H1 (cell line): ENCODE measurements at regions not wholly inside any gene's neighbourhood (a gene's known extent, or its start where the extent isn't known, plus 50 kb on each side); places are given as distances from the start of the nearest gene placed in this dataset.

Experiments used
- CTCF ChIA-PET: fragments of 300-600 bp; sonication (Branson Sonifier 250); formaldehyde crosslinking; loops from one replicate; lab custom pipeline; 2021; ENCODE audit not compliant: partially characterized antibody; lab: Charles Lee
- POLR2A ChIA-PET: fragments of 300-600 bp; sonication (Branson Sonifier 250); formaldehyde crosslinking; loops from one replicate; lab custom pipeline; 2021; ENCODE audit warnings: inconsistent platforms; ENCODE audit not compliant: partially characterized antibody; lab: Charles Lee
- DNase-seq, 2 experiments: peaks; one replicate each; pipeline versions ENCODE4 v3.0.0 to v3.0.0-alpha.2; 2010 to 2022; ENCODE audit warnings: low spot score in 2 of 2, low read depth in 1 of 2, mixed read lengths in 1 of 2
- FAIRE-seq: peaks from 2 replicates; lab custom pipeline; 2011; peaks lifted over from hg19 to GRCh38; lab: Jason Lieb, UNC
- H2AFZ ChIP-seq: 2 replicates; pipeline ENCODE4 v1.8.1; 2012; ENCODE audit warnings: low read length, inconsistent platforms
- H2AK5ac ChIP-seq: 2 replicates; pipeline ENCODE4 v1.6.1; 2013; ENCODE audit warnings: low read depth, low read length
- H2BK120ac ChIP-seq: replicated peaks from 2 replicates; pipeline ENCODE3; 2013; ENCODE audit warnings: low read depth, low read length, inconsistent platforms
- H2BK12ac ChIP-seq: 2 replicates; pipeline ENCODE4 v1.6.1; 2013; ENCODE audit warnings: low read depth, low read length
- H2BK15ac ChIP-seq: 2 replicates; pipeline ENCODE4 v1.6.1; 2013; ENCODE audit warnings: low read length
- H2BK20ac ChIP-seq: 2 replicates; pipeline ENCODE4 v1.6.1; 2013; ENCODE audit warnings: low read length
- H2BK5ac ChIP-seq: 2 replicates; pipeline ENCODE4 v1.6.1; 2013; ENCODE audit warnings: low read depth, low read length
- H3K14ac ChIP-seq: 2 replicates; pipeline ENCODE4 v1.6.1; 2013; ENCODE audit warnings: inconsistent platforms; ENCODE audit not compliant: insufficient read length
- H3K18ac ChIP-seq: 2 replicates; pipeline ENCODE4 v1.6.1; 2013; ENCODE audit warnings: low read length; ENCODE audit errors: extremely low read depth
- H3K23ac ChIP-seq: 2 replicates; pipeline ENCODE4 v1.6.1; 2013; ENCODE audit warnings: inconsistent platforms; ENCODE audit not compliant: insufficient read length
- H3K23me2 ChIP-seq: 2 replicates; pipeline ENCODE4 v1.6.1; 2013; ENCODE audit warnings: low read depth, low read length
- H3K27ac ChIP-seq: 2 replicates; pipeline ENCODE4 v1.6.1; 2011; ENCODE audit warnings: low read depth, low read length, inconsistent platforms
- H3K27me3 ChIP-seq, 4 experiments: replicated peaks in 1 of 4; 1 replicate in 1 of 4; 2 replicates in 3 of 4; pipeline versions ENCODE4 v1.6.1 to v1.8.1; 2011 to 2013; ENCODE audit warnings: low read length in 3 of 4, mild to moderate bottlenecking in 3 of 4, inconsistent platforms in 2 of 4, mixed read lengths in 2 of 4, moderate library complexity in 1 of 4; ENCODE audit not compliant: control insufficient read depth in 3 of 4, insufficient read depth in 3 of 4; ENCODE audit errors: extremely low read depth in 1 of 4
- H3K36me3 ChIP-seq, 4 experiments: 2 replicates each; pipeline versions ENCODE4 v1.6.1 to v1.8.1; 2011 to 2013; ENCODE audit warnings: mild to moderate bottlenecking in 4 of 4, low read length in 3 of 4, moderate library complexity in 2 of 4, control low read depth in 1 of 4, inconsistent platforms in 1 of 4; ENCODE audit not compliant: insufficient read depth in 4 of 4, control insufficient read depth in 2 of 4
- H3K4ac ChIP-seq: replicated peaks from 2 replicates; pipeline ENCODE3; 2013; ENCODE audit warnings: low read length, low read depth, mixed read lengths, inconsistent platforms; ENCODE audit not compliant: insufficient read length
- H3K4me1 ChIP-seq, 4 experiments: replicated peaks in 1 of 4; 1 replicate in 1 of 4; 2 replicates in 3 of 4; pipeline versions ENCODE4 v1.6.1 to v1.8.1; 2011 to 2013; ENCODE audit warnings: low read length in 3 of 4, inconsistent platforms in 2 of 4, mixed read lengths in 1 of 4; ENCODE audit not compliant: insufficient read depth in 4 of 4, control insufficient read depth in 3 of 4
- H3K4me2 ChIP-seq, 2 experiments: 2 replicates each; pipeline versions ENCODE4 v1.6.1 to v1.8.1; 2011 to 2013; ENCODE audit warnings: low read depth in 2 of 2, low read length in 2 of 2, control low read depth in 1 of 2, inconsistent platforms in 1 of 2, mild to moderate bottlenecking in 1 of 2; ENCODE audit not compliant: insufficient read depth in 1 of 2
- H3K4me3 ChIP-seq, 4 experiments: fragments of 200-600, 300-600 bp in 1 of 4; sonication (generic), shearing (Covaris generic), sonication (Bioruptor Twin) in 1 of 4; 2 replicates each; pipeline versions ENCODE4 v1.5.1 to v1.8.1; 2011 to 2016; ENCODE audit warnings: low read length in 4 of 4, low read depth in 3 of 4, control low read depth in 2 of 4, inconsistent platforms in 2 of 4, mild to moderate bottlenecking in 2 of 4, mixed read lengths in 1 of 4, moderate library complexity in 1 of 4; ENCODE audit not compliant: insufficient read depth in 2 of 4; ENCODE audit errors: extremely low read depth in 1 of 4
- H3K56ac ChIP-seq: replicated peaks from 2 replicates; pipeline ENCODE3; 2013; ENCODE audit warnings: low read depth, mild to moderate bottlenecking, mixed read lengths, low read length, inconsistent platforms; ENCODE audit not compliant: insufficient read length
- H3K79me1 ChIP-seq: 2 replicates; pipeline ENCODE4 v1.6.1; 2013; ENCODE audit warnings: low read depth, low read length, control low read depth
- H3K79me2 ChIP-seq, 2 experiments: 2 replicates each; pipeline versions ENCODE4 v1.6.1 to v1.8.1; 2012 to 2013; ENCODE audit warnings: low read length in 2 of 2, mild to moderate bottlenecking in 2 of 2, inconsistent platforms in 1 of 2; ENCODE audit not compliant: insufficient read depth in 2 of 2, control insufficient read depth in 1 of 2
- H3K9ac ChIP-seq, 4 experiments: replicated peaks in 1 of 4; 1 replicate in 1 of 4; 2 replicates in 3 of 4; pipeline versions ENCODE4 v1.6.1 to v1.8.1; 2011 to 2013; ENCODE audit warnings: low read depth in 3 of 4, low read length in 3 of 4, control low read depth in 2 of 4, mild to moderate bottlenecking in 2 of 4, moderate library complexity in 2 of 4, inconsistent platforms in 1 of 4; ENCODE audit errors: extremely low read depth in 1 of 4
- H3K9me3 ChIP-seq, 2 experiments: 2 replicates each; pipeline versions ENCODE4 v1.6.1 to v1.8.1; 2012 to 2013; ENCODE audit warnings: mild to moderate bottlenecking in 2 of 2, moderate library complexity in 2 of 2, control low read depth in 1 of 2, inconsistent platforms in 1 of 2, low read depth in 1 of 2, low read length in 1 of 2, mixed read lengths in 1 of 2; ENCODE audit not compliant: insufficient read depth in 2 of 2
- H4K20me1 ChIP-seq, 2 experiments: replicated peaks in 1 of 2; 2 replicates each; pipeline versions ENCODE3 to v1.8.1; 2011 to 2013; ENCODE audit warnings: inconsistent platforms in 2 of 2, low read length in 2 of 2, mild to moderate bottlenecking in 1 of 2; ENCODE audit not compliant: insufficient read depth in 2 of 2, control insufficient read depth in 1 of 2
- H4K5ac ChIP-seq: 2 replicates; pipeline ENCODE4 v1.6.1; 2013; ENCODE audit warnings: low read length, low read depth, mixed read lengths, inconsistent platforms; ENCODE audit not compliant: insufficient read length
- H4K8ac ChIP-seq: 2 replicates; pipeline ENCODE4 v1.8.0; 2013; ENCODE audit warnings: mild to moderate bottlenecking, moderate library complexity, low read length, inconsistent platforms; ENCODE audit not compliant: insufficient read depth; ENCODE audit errors: extremely low read depth
- H4K91ac ChIP-seq: replicated peaks from 2 replicates; pipeline ENCODE3; 2013; ENCODE audit warnings: low read length, mixed read lengths, inconsistent platforms; ENCODE audit not compliant: insufficient read length
- FOSL1 ChIP-seq: IDR thresholded peaks from 2 replicates; pipeline ENCODE4 v1.6.1; 2011; ENCODE audit warnings: mild to moderate bottlenecking, low read depth, low read length, moderate library complexity; ENCODE audit not compliant: insufficient read depth
- HDAC6 ChIP-seq: IDR thresholded peaks from one replicate; pipeline ENCODE4 v1.7.1; 2012; ENCODE audit warnings: low read depth, mild to moderate bottlenecking, inconsistent platforms, low read length, moderate library complexity
- PHF8 ChIP-seq: fragments of 200-600 bp; sonication (generic); conservative IDR thresholded peaks from 2 replicates; pipeline ENCODE4 v1.7.1; 2012; ENCODE audit warnings: low read depth, mild to moderate bottlenecking, inconsistent platforms, low read length, moderate library complexity
- ZNF274 ChIP-seq: IDR thresholded peaks from 2 replicates; pipeline ENCODE4 v1.7.0; 2012; ENCODE audit warnings: low read length, borderline replicate concordance; ENCODE audit errors: extremely low read depth
- WGBS, 2 experiments: shearing (Covaris generic) in 1 of 2; methylation state at CpG; one replicate each; pipeline versions ENCODE4 v1.1.6 to v1.1.7; 2013 to 2015; ENCODE audit warnings: low lambda C conversion rate in 2 of 2, mixed read lengths in 2 of 2, inconsistent platforms in 1 of 2, low coverage in 1 of 2, missing lambda C conversion rate in 1 of 2; ENCODE audit not compliant: insufficient replicate concordance in 2 of 2, insufficient coverage in 1 of 2, insufficient read length in 1 of 2; ENCODE audit errors: extremely low coverage in 1 of 2, missing lambda C conversion rate in 1 of 2; 5-methylcytosine and 5-hydroxymethylcytosine counted together
- TF ChIP-seq, protein P1 (sequence below): IDR thresholded peaks from 2 replicates; pipeline ENCODE4 v1.6.1; 2012; ENCODE audit warnings: low read length, inconsistent platforms
- TF ChIP-seq, protein P2 (sequence below), 3 experiments: IDR thresholded peaks; 1 replicate in 2 of 3; 2 replicates in 1 of 3; pipeline versions ENCODE4 v1.5.1 to v1.6.1; 2011; ENCODE audit warnings: low read length in 3 of 3, mild to moderate bottlenecking in 3 of 3, inconsistent platforms in 2 of 3, low read depth in 1 of 3, moderate library complexity in 1 of 3; ENCODE audit not compliant: insufficient read depth in 1 of 3; ENCODE audit errors: control extremely low read depth in 1 of 3
- TF ChIP-seq, protein P3 (sequence below): IDR thresholded peaks from 2 replicates; pipeline ENCODE4 v1.6.1; 2012; ENCODE audit warnings: inconsistent platforms

DNA sequence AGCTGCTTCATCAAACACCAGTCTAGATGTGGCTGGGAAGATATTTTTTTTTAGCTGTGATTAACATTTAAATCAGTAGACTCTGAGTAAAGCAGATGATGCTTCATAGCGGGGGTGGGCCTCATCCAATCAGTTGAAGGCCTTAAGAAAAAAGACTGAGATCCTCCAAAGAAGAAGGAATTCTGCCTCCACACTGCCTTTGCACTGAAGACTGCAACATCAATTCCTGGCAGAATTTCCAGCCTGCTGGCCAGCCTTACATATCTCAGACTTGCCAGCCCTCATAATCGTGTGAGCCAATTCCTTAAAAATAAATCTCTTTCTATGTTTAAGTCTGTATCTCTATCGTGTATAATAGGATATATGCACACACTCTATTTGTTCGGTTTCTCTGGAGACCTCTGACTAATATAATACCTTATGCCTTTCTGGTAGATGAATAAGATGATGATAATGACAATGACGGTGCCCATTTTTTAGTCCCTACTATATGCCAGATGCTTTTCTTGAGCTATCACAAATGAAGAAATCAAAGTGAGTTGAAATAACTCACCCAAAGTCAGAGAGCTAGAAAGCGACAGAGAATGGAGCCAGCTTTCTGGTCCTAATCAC, 66.1 kb upstream of the SOD3 start:
- Histone ChIP-seq H2BK12ac (no peak overlapping the region), H3K79me2 (no peaks in the 10 kb centered on the region), H3K23me2 (no peaks in the 10 kb centered on the region), H3K79me1 (no peaks in the 10 kb centered on the region), H3K4me3 (no peak overlapping the region), H3K23ac (no peak overlapping the region), H4K91ac (no peak overlapping the region)
- WGBS, 2 experiments, result 89% methylated on average over 6 of the region's 6 CpGs; no CpG with 5 or more reads in 1 of the 2 experiments
- POLR2A ChIA-PET, result no interaction called here
- TF ChIP-seq FOSL1, result no peak
- no peak for TF ChIP-seq PHF8
- TF ChIP-seq ZNF274, result no peak
- no peak for TF ChIP-seq HDAC6
- TF ChIP-seq, protein P1, sequence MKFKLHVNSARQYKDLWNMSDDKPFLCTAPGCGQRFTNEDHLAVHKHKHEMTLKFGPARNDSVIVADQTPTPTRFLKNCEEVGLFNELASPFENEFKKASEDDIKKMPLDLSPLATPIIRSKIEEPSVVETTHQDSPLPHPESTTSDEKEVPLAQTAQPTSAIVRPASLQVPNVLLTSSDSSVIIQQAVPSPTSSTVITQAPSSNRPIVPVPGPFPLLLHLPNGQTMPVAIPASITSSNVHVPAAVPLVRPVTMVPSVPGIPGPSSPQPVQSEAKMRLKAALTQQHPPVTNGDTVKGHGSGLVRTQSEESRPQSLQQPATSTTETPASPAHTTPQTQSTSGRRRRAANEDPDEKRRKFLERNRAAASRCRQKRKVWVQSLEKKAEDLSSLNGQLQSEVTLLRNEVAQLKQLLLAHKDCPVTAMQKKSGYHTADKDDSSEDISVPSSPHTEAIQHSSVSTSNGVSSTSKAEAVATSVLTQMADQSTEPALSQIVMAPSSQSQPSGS, result no peak
- TF ChIP-seq, protein P2, sequence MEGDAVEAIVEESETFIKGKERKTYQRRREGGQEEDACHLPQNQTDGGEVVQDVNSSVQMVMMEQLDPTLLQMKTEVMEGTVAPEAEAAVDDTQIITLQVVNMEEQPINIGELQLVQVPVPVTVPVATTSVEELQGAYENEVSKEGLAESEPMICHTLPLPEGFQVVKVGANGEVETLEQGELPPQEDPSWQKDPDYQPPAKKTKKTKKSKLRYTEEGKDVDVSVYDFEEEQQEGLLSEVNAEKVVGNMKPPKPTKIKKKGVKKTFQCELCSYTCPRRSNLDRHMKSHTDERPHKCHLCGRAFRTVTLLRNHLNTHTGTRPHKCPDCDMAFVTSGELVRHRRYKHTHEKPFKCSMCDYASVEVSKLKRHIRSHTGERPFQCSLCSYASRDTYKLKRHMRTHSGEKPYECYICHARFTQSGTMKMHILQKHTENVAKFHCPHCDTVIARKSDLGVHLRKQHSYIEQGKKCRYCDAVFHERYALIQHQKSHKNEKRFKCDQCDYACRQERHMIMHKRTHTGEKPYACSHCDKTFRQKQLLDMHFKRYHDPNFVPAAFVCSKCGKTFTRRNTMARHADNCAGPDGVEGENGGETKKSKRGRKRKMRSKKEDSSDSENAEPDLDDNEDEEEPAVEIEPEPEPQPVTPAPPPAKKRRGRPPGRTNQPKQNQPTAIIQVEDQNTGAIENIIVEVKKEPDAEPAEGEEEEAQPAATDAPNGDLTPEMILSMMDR (IDR thresholded peaks at IDR 0.05; ENCODE audit: control extremely low read depth in 1 of 3, insufficient read depth in 1 of 3, low read depth in 1 of 3, low read length in 3 of 3), result no peak
- TF ChIP-seq, protein P3, sequence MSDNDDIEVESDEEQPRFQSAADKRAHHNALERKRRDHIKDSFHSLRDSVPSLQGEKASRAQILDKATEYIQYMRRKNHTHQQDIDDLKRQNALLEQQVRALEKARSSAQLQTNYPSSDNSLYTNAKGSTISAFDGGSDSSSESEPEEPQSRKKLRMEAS, result no peak
- TF ChIP-seq, all 59 proteins: peak for 0
- Histone ChIP-seq H3K36me3 (no peaks in the 10 kb centered on the region), H2BK15ac (no peak overlapping the region), H2AK5ac (no peak overlapping the region), H2BK20ac (no peak overlapping the region), H3K4me2 (no peak overlapping the region), H3K4me1 (no peaks in the 10 kb centered on the region), H3K18ac (no peak overlapping the region), H3K9me3 (no peaks in the 10 kb centered on the region), H3K4ac (no peak overlapping the region), H4K8ac (no peak overlapping the region), H2AFZ (no peak overlapping the region), H3K14ac (no peak overlapping the region), H2BK120ac (no peak overlapping the region), H3K56ac (no peak overlapping the region), H3K27ac (no peak overlapping the region), H3K27me3 (no peaks in the 10 kb centered on the region), H4K5ac (no peak overlapping the region), H2BK5ac (no peak overlapping the region), H3K9ac (no peak overlapping the region), H4K20me1 (no peaks in the 10 kb centered on the region)
- DNase-seq, result no peak
- no peak for FAIRE-seq
- CTCF ChIA-PET, result interaction anchor here (0.8 to 1.8 kb wide), 4 partner anchors 22 to 60 kb away, joined by 3 to 5 read pairs (median 4); no protein-coding TSS in a partner anchor
